GM12892 (cell line): ENCODE measurements at regions not wholly inside any gene's neighbourhood (a gene's known extent, or its start where the extent isn't known, plus 50 kb on each side); places are given as distances from the start of the nearest gene placed in this dataset.

Source experiments
- POLR2A ChIP-seq: IDR thresholded peaks from 2 replicates; pipeline ENCODE4 v1.6.1; 2011; ENCODE audit warnings: low read depth, low read length, control low read depth
- POLR2AphosphoS5 ChIP-seq: IDR thresholded peaks from 2 replicates; pipeline ENCODE4 v1.6.1; 2011; ENCODE audit warnings: low read depth, low read length, control low read depth

DNA sequence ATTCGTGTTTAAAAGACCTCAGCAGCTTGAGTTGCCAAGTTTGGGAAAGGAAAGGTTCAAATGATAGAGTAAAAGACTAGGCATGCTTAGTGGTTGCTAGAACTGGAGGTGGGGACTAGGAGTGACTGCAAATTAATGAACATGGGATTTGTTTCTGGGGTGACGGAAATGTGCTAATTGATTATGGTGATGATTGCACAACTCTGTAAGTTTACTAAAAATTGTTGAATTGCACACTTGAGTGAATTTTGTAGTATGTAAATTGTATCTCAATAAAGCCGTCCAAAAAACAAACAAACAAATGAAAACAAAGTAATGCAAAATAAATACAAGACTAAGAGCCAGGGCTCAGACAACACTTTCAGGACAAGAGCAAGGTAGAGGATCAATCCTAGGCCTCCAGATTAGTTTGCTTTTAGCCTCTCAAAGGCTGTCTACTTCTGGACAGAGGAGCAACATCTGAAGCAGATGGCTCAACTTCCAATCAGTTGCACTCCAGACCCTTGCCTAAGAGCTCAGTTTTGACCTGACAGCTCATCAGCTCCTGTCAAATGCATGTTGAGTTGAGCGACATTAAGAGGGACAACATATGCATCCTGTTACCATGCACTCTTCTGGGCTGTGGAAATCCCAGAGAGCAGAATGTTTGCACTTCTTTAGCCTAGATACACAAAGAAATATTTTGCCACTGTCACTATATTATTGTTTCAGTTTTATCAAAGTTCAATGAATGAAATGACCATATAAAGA is 111.2 kb upstream of the ASIC2 start:
- TF ChIP-seq POLR2AphosphoS5 (no peak), POLR2A (no peak)
